HTR-8/SVneo (cell line): ENCODE measurements at regions not wholly inside any gene's neighbourhood (a gene's known extent, or its start where the extent isn't known, plus 50 kb on each side); places are given as distances from the start of the nearest gene placed in this dataset.
"Not testable (repeated sequence)": the region's sequence is repeated elsewhere in the genome, so short reads cannot be mapped to it uniquely, and the experiment has no call there.

Experiments
- DNase-seq: peaks from one replicate; pipeline ENCODE4 v3.0.0; 2011; ENCODE audit warnings: low spot score, mixed read lengths; ENCODE audit not compliant: insufficient read length
- FAIRE-seq: peaks from 2 replicates; lab custom pipeline; 2011; peaks lifted over from hg19 to GRCh38; lab: Jason Lieb, UNC

- DNase-seq (no peak), FAIRE-seq (no peak)
These were observed 79.2 kb upstream of the CEP126 start for GRCh38 chr11:101835506-101836063.

GRCh38 chr11:101830475-101830874 lies 84.3 kb upstream of the CEP126 start:
- DNase-seq, FAIRE-seq: not testable (repeated sequence)

GRCh38 chr11:101825531-101825930 lies 89.3 kb upstream of the CEP126 start:
- FAIRE-seq (no peak), DNase-seq (no peak)

GRCh38 chr11:101817581-101817980 lies 97.2 kb upstream of the CEP126 start:
- no peak for FAIRE-seq
- no peak for DNase-seq

GRCh38 chr11:101816613-101817012 lies 98.2 kb upstream of the CEP126 start:
- DNase-seq: no peak
- no peak for FAIRE-seq

GRCh38 chr11:101812546-101812945 lies 102.3 kb upstream of the CEP126 start:
- DNase-seq: no peak
- peak; percentile 84 for FAIRE-seq

GRCh38 chr11:101810546-101810945 lies 104.3 kb upstream of the CEP126 start:
- no peak for DNase-seq
- FAIRE-seq: no peak

- DNase-seq: no peak
- no peak for FAIRE-seq
These were observed 107.3 kb upstream of the CEP126 start for GRCh38 chr11:101807531-101807930.

- FAIRE-seq: no peak
- no peak for DNase-seq
These were observed 111.2 kb upstream of the CEP126 start for GRCh38 chr11:101803651-101804050.

GRCh38 chr11:101797335-101797734 lies 117.5 kb upstream of the CEP126 start:
- FAIRE-seq: peak; percentile 76
- no peak for DNase-seq

- DNase-seq: no peak
These were observed 122.0 kb upstream of the CEP126 start for GRCh38 chr11:101792814-101793213.

GRCh38 chr11:101786916-101787315 lies 127.9 kb upstream of the CEP126 start:
- no peak for DNase-seq
- FAIRE-seq: no peak

More at GRCh38 chr11:101792814-101793213, 122.0 kb upstream of the CEP126 start:
- no peak for FAIRE-seq

GRCh38 chr11:101786421-101786820 lies 128.4 kb upstream of the CEP126 start:
- no peak for FAIRE-seq
- no peak for DNase-seq

- DNase-seq, FAIRE-seq: not testable (repeated sequence)
These were observed 135.6 kb upstream of the CEP126 start for GRCh38 chr11:101779167-101779566.

- FAIRE-seq: no peak
- DNase-seq: no peak
These were observed 137.3 kb upstream of the CEP126 start for GRCh38 chr11:101777476-101777875.

GRCh38 chr11:101775033-101775432 lies 139.8 kb upstream of the CEP126 start:
- no peak for DNase-seq
- peak; percentile 89 for FAIRE-seq

GRCh38 chr11:101770648-101771047 lies 144.2 kb upstream of the CEP126 start:
- no peak for FAIRE-seq

GRCh38 chr11:101765932-101766331 lies 148.9 kb upstream of the CEP126 start:
- DNase-seq (no peak), FAIRE-seq (no peak)

More at GRCh38 chr11:101770648-101771047, 144.2 kb upstream of the CEP126 start:
- no peak for DNase-seq

- FAIRE-seq (peak; percentile 85), DNase-seq (peak; percentile 27)
These were observed 154.9 kb upstream of the CEP126 start for GRCh38 chr11:101759771-101760450.

GRCh38 chr11:101757741-101758140 lies 157.1 kb upstream of the CEP126 start:
- FAIRE-seq: no peak
- no peak for DNase-seq

GRCh38 chr11:101748572-101749344 lies 165.0 kb upstream of the TRPC6 start:
- no peak for FAIRE-seq
- DNase-seq: no peak
